ENCODE measurements at regions not wholly inside any gene's neighbourhood (a gene's known extent, or its start where the extent isn't known, plus 50 kb on each side); places are given as distances from the start of the nearest gene placed in this dataset.

DNA sequence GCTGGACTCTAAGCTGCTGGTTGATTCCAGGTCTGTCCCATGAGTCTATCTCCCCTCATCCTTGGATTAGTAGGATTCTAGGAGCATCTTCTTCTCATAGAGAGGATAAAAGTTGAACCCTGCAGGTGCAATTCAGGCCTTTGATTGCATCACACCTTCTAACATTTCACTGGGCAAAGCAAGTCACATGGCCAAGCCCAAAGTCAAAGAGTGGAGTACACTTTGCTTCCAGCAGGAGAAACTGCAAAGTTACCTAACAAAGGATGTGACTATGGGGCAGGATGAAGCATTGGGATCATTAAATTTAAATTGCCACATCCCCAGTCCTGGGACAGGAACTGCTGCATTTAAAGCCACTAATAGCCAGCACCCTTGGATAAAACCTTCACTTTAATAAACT lies 51.0 kb upstream of the EGFLAM start:
- Histone ChIP-seq H3F3A (ENCODE audit: insufficient read depth, low read length) (no peaks in the 10 kb centered on the region), H3K79me2 (ENCODE audit: insufficient read depth, low read length) (no peaks in the 10 kb centered on the region), H3K36me3 (ENCODE audit: insufficient read depth, low read length) (no peaks in the 10 kb centered on the region), H4K20me1 (ENCODE audit: insufficient read depth, low read length) (no peaks in the 10 kb centered on the region), H3K9me3 (ENCODE audit: low read length) (no peaks in the 10 kb centered on the region), H3K9ac (ENCODE audit: low read length) (no peak overlapping the region), H3K4me3 (ENCODE audit: low read depth, low read length, poor library complexity, severe bottlenecking) (no peak overlapping the region), H3K4me2 (ENCODE audit: low read length) (no peak overlapping the region), H3K27me3 (ENCODE audit: insufficient read depth, low read length) (no peaks in the 10 kb centered on the region), H3K9me2 (ENCODE audit: low read depth, low read length) (no peaks in the 10 kb centered on the region), H2AFZ (ENCODE audit: low read length) (no peak overlapping the region), H3K27ac (ENCODE audit: low read depth, low read length, poor library complexity, severe bottlenecking) (no peak overlapping the region), H3K4me1 (ENCODE audit: insufficient read depth, low read length, severe bottlenecking) (no peaks in the 10 kb centered on the region)
- TF ChIP-seq, protein P1, sequence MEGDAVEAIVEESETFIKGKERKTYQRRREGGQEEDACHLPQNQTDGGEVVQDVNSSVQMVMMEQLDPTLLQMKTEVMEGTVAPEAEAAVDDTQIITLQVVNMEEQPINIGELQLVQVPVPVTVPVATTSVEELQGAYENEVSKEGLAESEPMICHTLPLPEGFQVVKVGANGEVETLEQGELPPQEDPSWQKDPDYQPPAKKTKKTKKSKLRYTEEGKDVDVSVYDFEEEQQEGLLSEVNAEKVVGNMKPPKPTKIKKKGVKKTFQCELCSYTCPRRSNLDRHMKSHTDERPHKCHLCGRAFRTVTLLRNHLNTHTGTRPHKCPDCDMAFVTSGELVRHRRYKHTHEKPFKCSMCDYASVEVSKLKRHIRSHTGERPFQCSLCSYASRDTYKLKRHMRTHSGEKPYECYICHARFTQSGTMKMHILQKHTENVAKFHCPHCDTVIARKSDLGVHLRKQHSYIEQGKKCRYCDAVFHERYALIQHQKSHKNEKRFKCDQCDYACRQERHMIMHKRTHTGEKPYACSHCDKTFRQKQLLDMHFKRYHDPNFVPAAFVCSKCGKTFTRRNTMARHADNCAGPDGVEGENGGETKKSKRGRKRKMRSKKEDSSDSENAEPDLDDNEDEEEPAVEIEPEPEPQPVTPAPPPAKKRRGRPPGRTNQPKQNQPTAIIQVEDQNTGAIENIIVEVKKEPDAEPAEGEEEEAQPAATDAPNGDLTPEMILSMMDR (IDR thresholded peaks at IDR 0.05; ENCODE audit: low read length) = no peak
- TF ChIP-seq EZH2 (IDR thresholded peaks at IDR 0.05; ENCODE audit: borderline replicate concordance, low read length) = no peak

- no peaks in the 10 kb centered on the region for H3K9me3 ChIP-seq (ENCODE audit: low read length)
- H4K20me1 ChIP-seq (ENCODE audit: insufficient read depth, low read length) = no peaks in the 10 kb centered on the region
- H3K4me1 ChIP-seq (ENCODE audit: insufficient read depth, low read length, severe bottlenecking) = no peaks in the 10 kb centered on the region
- H2AFZ ChIP-seq (ENCODE audit: low read length) = no peak overlapping the region
- H3K4me2 ChIP-seq (ENCODE audit: low read length) = no peak overlapping the region
- no peaks in the 10 kb centered on the region for H3K9me2 ChIP-seq (ENCODE audit: low read depth, low read length)
- no peak overlapping the region for H3K4me3 ChIP-seq (ENCODE audit: low read depth, low read length, poor library complexity, severe bottlenecking)
- no peak overlapping the region for H3K27ac ChIP-seq (ENCODE audit: low read depth, low read length, poor library complexity, severe bottlenecking)
- no peaks in the 10 kb centered on the region for H3K36me3 ChIP-seq (ENCODE audit: insufficient read depth, low read length)
- no peaks in the 10 kb centered on the region for H3K79me2 ChIP-seq (ENCODE audit: insufficient read depth, low read length)
- H3K9ac ChIP-seq (ENCODE audit: low read length) = no peak overlapping the region
- no peak for TF ChIP-seq EZH2 (IDR thresholded peaks at IDR 0.05; ENCODE audit: borderline replicate concordance, low read length)
- TF ChIP-seq, protein P1 (IDR thresholded peaks at IDR 0.05; ENCODE audit: low read length) = no peak
- no peaks in the 10 kb centered on the region for H3F3A ChIP-seq (ENCODE audit: insufficient read depth, low read length)
- no peaks in the 10 kb centered on the region for H3K27me3 ChIP-seq (ENCODE audit: insufficient read depth, low read length)
Observed at GRCh38 chr5:38202741-38203140, 55.6 kb upstream of the EGFLAM start.

DNA sequence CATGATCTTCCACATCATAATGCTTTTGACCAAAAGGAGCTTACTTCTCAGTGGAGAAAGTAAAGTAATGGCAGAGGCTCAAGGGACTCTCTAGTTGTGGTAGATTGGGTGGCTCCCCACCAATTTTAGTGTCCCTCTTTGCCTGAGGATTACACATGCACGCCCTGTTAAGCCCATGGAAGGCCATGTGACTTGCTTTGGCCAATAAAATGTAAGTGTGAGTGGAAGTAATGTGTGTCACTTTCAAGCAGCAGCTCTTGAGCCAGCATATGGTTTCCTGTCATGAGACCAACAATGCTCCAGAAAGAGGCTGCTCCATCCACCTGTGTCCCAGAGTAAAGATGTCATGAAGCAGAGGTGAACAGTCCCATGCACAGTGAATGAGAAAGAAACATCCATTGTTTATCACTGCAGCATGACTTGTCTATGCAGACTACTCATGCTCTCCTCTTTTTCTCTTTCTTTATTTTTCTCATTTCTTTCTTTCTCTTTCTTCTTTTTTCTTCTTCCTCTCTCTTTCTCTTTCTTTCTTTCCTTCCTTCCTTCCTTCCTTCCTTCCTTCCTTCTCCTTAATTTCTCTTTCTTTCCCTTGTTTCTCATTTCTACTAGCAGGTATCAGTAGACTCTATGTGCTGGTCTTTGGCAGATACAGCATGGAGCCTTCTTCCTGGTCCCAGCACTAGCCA lies 57.3 kb upstream of the EGFLAM start:
- no peak overlapping the region for H3K27ac ChIP-seq (ENCODE audit: low read depth, low read length, poor library complexity, severe bottlenecking)
- H3K9ac ChIP-seq (ENCODE audit: low read length) = no peak overlapping the region
- H3F3A ChIP-seq (ENCODE audit: insufficient read depth, low read length) = no peaks in the 10 kb centered on the region
- H3K79me2 ChIP-seq (ENCODE audit: insufficient read depth, low read length) = no peaks in the 10 kb centered on the region
- no peaks in the 10 kb centered on the region for H3K4me1 ChIP-seq (ENCODE audit: insufficient read depth, low read length, severe bottlenecking)
- H3K4me2 ChIP-seq (ENCODE audit: low read length) = no peak overlapping the region
- no peak for TF ChIP-seq EZH2 (IDR thresholded peaks at IDR 0.05; ENCODE audit: borderline replicate concordance, low read length)
- TF ChIP-seq, protein P1 (IDR thresholded peaks at IDR 0.05; ENCODE audit: low read length) = no peak
- no peak overlapping the region for H2AFZ ChIP-seq (ENCODE audit: low read length)
- H3K9me3 ChIP-seq (ENCODE audit: low read length) = no peaks in the 10 kb centered on the region
- no peaks in the 10 kb centered on the region for H3K27me3 ChIP-seq (ENCODE audit: insufficient read depth, low read length)
- H4K20me1 ChIP-seq (ENCODE audit: insufficient read depth, low read length) = no peaks in the 10 kb centered on the region
- H3K4me3 ChIP-seq (ENCODE audit: low read depth, low read length, poor library complexity, severe bottlenecking) = no peak overlapping the region
- no peaks in the 10 kb centered on the region for H3K9me2 ChIP-seq (ENCODE audit: low read depth, low read length)
- no peaks in the 10 kb centered on the region for H3K36me3 ChIP-seq (ENCODE audit: insufficient read depth, low read length)
